Lung (tissue), 11 donors: ENCODE measurements at regions not wholly inside any gene's neighbourhood (a gene's known extent, or its start where the extent isn't known, plus 50 kb on each side); places are given as distances from the start of the nearest gene placed in this dataset.

Experiments
- ATAC-seq: fragments of 200-7000 bp; cut with Tn5 transposase; one replicate; pipeline ENCODE4 v1.9.1; 2020; ENCODE audit warnings: moderate number of reproducible peaks; ENCODE audit not compliant: insufficient read depth, low FRiP score
- DNase-seq, 3 donors: peaks; one replicate each; pipeline ENCODE4 v3.0.0-alpha.2; 2013 to 2017
- H3K27ac ChIP-seq, 2 donors: one replicate each; pipeline ENCODE4 v1.5.1; 2013; ENCODE audit warnings: mild to moderate bottlenecking in 2 of 2, moderate library complexity in 2 of 2, control low read depth in 1 of 2, inconsistent platforms in 1 of 2, low read depth in 1 of 2, low read length in 1 of 2
- H3K27me3 ChIP-seq, 3 donors: one replicate each; pipeline ENCODE4 v1.5.1; 2013; ENCODE audit warnings: low read length in 2 of 3; ENCODE audit not compliant: control insufficient read depth in 3 of 3, insufficient read depth in 3 of 3
- H3K36me3 ChIP-seq, 4 donors: one replicate each; pipeline ENCODE4 v1.5.1; 2013; ENCODE audit warnings: low read length in 4 of 4, mild to moderate bottlenecking in 1 of 4, moderate library complexity in 1 of 4; ENCODE audit not compliant: control insufficient read depth in 4 of 4, insufficient read depth in 4 of 4
- H3K4me1 ChIP-seq, 5 donors: one replicate each; pipeline ENCODE4 v1.5.1; 2013; ENCODE audit warnings: low read length in 5 of 5, mild to moderate bottlenecking in 2 of 5, moderate library complexity in 1 of 5; ENCODE audit not compliant: control insufficient read depth in 5 of 5, insufficient read depth in 5 of 5
- H3K4me3 ChIP-seq: one replicate; pipeline ENCODE4 v1.5.1; 2013; ENCODE audit warnings: mild to moderate bottlenecking, control low read depth, moderate library complexity
- H3K9ac ChIP-seq, 2 donors: one replicate each; pipeline ENCODE4 v1.5.1; 2013; ENCODE audit warnings: low read length in 2 of 2, control low read depth in 1 of 2; ENCODE audit not compliant: insufficient read depth in 1 of 2
- H3K9me3 ChIP-seq, 4 donors: one replicate each; pipeline ENCODE4 v1.5.1; 2013; ENCODE audit warnings: low read length in 3 of 4, mild to moderate bottlenecking in 1 of 4, moderate library complexity in 1 of 4; ENCODE audit not compliant: control insufficient read depth in 4 of 4, insufficient read depth in 3 of 4
- WGBS, 2 donors: extraction: QIAGEN DNeasy Blood & Tissue Kit; methylation state at CpG; one replicate each; pipeline ENCODE4 v1.1.7; 2013; 5-methylcytosine and 5-hydroxymethylcytosine counted together
- TF ChIP-seq, protein P1 (sequence below): IDR thresholded peaks from 2 replicates; pipeline ENCODE4 v1.5.1; 2012; ENCODE audit warnings: mild to moderate bottlenecking; ENCODE audit errors: control extremely low read depth, extremely low read depth
- donor health status: control.
- donor health status: control.
- donor health status: Bipolar disorder and iron deficiency.
- donor health status: healthy.
- donor health status: DM: yes; HTN: yes; CAD: no.

DNA sequence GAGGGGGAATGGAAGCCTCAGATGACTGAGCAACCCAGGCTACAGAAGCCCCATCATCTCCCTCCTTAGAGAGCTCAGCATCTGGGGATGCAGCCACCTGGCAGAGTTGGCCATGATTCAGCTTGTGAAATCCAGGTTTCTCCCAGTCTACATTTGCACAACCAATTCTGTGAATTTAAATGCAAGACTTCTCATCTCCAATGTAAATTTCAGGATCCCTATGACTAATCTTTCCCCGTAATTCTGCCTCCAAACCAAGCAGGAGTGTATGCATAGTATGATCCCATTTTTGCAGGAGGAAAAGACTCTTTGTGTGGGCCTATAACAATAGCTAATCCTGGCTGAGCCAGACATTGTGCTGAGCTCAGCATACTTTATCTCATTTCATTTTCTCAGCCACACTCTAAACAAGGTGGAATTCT lies 59.6 kb upstream of the IL17B start:
- no peak overlapping the region for H3K4me3 ChIP-seq
- WGBS, 2 donors = 76 to 82% methylated on average over 1 of the region's 1 CpG
- no peaks in the 10 kb centered on the region for H3K9me3 ChIP-seq
- H3K4me1 ChIP-seq = peaks cover 0 to 8% (median 2%) of the 10 kb centered on the region in 5 donors
- H3K27me3 ChIP-seq = no peaks in the 10 kb centered on the region
- TF ChIP-seq, protein P1, sequence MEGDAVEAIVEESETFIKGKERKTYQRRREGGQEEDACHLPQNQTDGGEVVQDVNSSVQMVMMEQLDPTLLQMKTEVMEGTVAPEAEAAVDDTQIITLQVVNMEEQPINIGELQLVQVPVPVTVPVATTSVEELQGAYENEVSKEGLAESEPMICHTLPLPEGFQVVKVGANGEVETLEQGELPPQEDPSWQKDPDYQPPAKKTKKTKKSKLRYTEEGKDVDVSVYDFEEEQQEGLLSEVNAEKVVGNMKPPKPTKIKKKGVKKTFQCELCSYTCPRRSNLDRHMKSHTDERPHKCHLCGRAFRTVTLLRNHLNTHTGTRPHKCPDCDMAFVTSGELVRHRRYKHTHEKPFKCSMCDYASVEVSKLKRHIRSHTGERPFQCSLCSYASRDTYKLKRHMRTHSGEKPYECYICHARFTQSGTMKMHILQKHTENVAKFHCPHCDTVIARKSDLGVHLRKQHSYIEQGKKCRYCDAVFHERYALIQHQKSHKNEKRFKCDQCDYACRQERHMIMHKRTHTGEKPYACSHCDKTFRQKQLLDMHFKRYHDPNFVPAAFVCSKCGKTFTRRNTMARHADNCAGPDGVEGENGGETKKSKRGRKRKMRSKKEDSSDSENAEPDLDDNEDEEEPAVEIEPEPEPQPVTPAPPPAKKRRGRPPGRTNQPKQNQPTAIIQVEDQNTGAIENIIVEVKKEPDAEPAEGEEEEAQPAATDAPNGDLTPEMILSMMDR = no peak
- no peak for ATAC-seq
- H3K27ac ChIP-seq = no peak overlapping the region
- H3K36me3 ChIP-seq = no peaks in the 10 kb centered on the region
- peak in 1 of 3 donors; percentile 2 for DNase-seq
- no peak overlapping the region for H3K9ac ChIP-seq

DNA sequence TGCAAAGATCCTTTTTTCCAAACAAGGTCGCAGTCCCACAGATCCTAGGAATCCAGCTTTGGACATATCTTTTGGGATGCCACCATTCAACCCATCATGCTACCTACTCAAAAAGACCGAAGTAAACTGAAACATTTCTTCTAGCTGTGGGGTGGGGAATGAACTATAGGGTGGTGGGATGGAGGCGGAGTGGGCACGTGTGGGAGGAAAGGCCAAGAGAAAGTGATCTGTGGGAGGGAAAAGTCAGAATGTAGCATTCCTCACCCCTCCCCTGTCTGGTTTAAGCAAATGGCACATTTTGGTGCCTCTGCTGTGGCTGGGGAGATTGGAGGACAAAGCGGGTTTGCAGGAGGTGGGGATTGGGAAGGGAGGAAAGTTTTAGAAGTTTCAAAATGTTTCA lies 59.2 kb upstream of the IL17B start:
- no peaks in the 10 kb centered on the region for H3K9me3 ChIP-seq

DNA sequence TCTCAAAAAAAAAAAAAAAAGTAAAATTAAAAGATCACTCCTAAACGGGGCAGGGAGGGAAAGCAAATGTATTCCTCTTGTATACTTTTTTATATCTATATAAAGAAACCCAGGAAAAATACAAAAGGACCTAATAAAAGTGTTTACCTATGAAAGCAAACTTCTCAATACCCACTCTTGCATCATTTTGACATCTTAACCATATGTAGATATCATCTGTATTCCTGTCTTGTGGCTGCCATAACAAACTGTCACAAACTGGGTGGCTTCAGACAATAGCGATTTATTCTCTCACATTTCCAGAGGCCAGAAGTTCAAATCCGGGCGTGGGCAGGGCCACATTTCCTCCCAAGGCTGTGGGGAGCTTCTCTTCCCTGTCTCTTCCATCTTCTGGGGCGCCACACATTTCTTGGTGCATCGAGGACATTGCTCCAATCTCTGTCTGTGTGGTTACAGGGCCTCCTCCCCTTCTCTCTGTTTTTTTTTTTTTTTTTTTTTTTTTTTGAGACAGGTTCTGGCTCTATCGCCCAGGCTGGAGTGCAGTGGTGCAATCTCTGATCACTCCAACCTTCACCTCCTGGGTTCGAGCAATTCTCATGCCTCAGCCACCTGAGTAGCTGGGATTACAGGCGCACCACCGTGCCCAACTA lies 58.4 kb upstream of the IL17B start:
- H3K27me3 ChIP-seq = no peaks in the 10 kb centered on the region
- no peak overlapping the region for H3K9ac ChIP-seq
- no peak overlapping the region for H3K4me3 ChIP-seq
- no peak for DNase-seq
- WGBS, 2 donors = 58 to 63% methylated on average over 10 of the region's 10 CpGs
- H3K4me1 ChIP-seq = peaks cover 0 to 3% (median 0%) of the 10 kb centered on the region in 5 donors
- no peak overlapping the region for H3K27ac ChIP-seq
- TF ChIP-seq, protein P1 = no peak
- no peaks in the 10 kb centered on the region for H3K9me3 ChIP-seq
- H3K36me3 ChIP-seq = no peaks in the 10 kb centered on the region
- no peak for ATAC-seq

More for the DNA sequence above, 59.2 kb upstream of the IL17B start:
- peaks cover 0 to 8% (median 2%) of the 10 kb centered on the region in 5 donors for H3K4me1 ChIP-seq
- ATAC-seq = no peak
- H3K36me3 ChIP-seq = no peaks in the 10 kb centered on the region
- no peak overlapping the region for H3K27ac ChIP-seq
- no peak overlapping the region for H3K9ac ChIP-seq
- no peak overlapping the region for H3K4me3 ChIP-seq
- TF ChIP-seq, protein P1 = no peak
- no peaks in the 10 kb centered on the region for H3K27me3 ChIP-seq
- WGBS, 2 donors = 86 to 94% methylated on average over 5 of the region's 5 CpGs
- peak in 1 of 3 donors; percentile 3 for DNase-seq

DNA sequence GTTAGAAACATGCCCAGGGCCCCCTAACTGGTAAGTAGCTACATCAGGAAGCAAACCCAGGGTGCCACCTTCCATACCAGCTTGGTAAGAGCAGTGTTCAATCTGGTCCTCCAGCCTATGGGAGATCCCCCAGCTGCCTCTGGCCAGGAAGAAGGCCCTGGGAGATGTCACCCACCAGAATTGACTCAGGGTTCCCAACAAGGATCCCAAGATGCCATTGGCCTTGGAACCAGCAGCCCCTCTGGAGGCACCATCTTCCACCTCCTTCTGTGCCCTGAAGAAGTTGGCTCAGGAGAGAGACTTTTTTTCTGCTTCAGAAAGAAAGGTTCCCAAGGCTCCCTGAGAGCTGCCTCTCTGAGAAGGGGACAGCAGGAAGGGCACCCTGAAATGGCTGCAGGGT lies 56.6 kb upstream of the IL17B start:
- no peak overlapping the region for H3K9ac ChIP-seq
- no peak overlapping the region for H3K4me3 ChIP-seq
- peaks cover 0 to 5% (median 4%) of the 10 kb centered on the region in 5 donors for H3K4me1 ChIP-seq
- no peak overlapping the region for H3K27ac ChIP-seq
- peaks cover 0 to 3% (median 0%) of the 10 kb centered on the region in 4 donors for H3K36me3 ChIP-seq
- DNase-seq (no peak), ATAC-seq (no peak)
- H3K27me3 ChIP-seq = no peaks in the 10 kb centered on the region
- TF ChIP-seq, protein P1 = no peak
- H3K9me3 ChIP-seq = no peaks in the 10 kb centered on the region
